CD4-positive, alpha-beta T cell treated with Interleukin-1 beta for 1 hour (primary cell): ENCODE measurements at regions not wholly inside any gene's neighbourhood (a gene's known extent, or its start where the extent isn't known, plus 50 kb on each side); places are given as distances from the start of the nearest gene placed in this dataset.
"Not testable (repeated sequence)": the region's sequence is repeated elsewhere in the genome, so short reads cannot be mapped to it uniquely, and the experiment has no call there.

Source experiments
- DNase-seq, 2 donors: peaks; one replicate each; pipeline ENCODE4 v3.0.0-alpha.2; 2020 to 2022

- DNase-seq: no peak
Observed at GRCh38 chr7:108818742-108819141, 249.1 kb downstream of the DNAJB9 start.

GRCh38 chr7:108824840-108825580 is 255.3 kb downstream of the DNAJB9 start:
- DNase-seq: no peak

- no peak for DNase-seq
Observed at GRCh38 chr7:108825581-108825909, 255.9 kb downstream of the DNAJB9 start.

- DNase-seq: no peak
Observed at GRCh38 chr7:108836256-108836655, 266.6 kb downstream of the DNAJB9 start.

- DNase-seq: no peak
Observed at GRCh38 chr7:108838198-108838597, 268.5 kb downstream of the DNAJB9 start.

- no peak for DNase-seq
Observed at GRCh38 chr7:108839076-108839475, 269.4 kb downstream of the DNAJB9 start.

GRCh38 chr7:108845951-108846350 is 276.3 kb downstream of the DNAJB9 start:
- no peak for DNase-seq

- no peak for DNase-seq
Observed at GRCh38 chr7:108846471-108846870, 276.8 kb downstream of the DNAJB9 start.

- DNase-seq: no peak
Observed at GRCh38 chr7:108848486-108848885, 278.8 kb downstream of the DNAJB9 start.

GRCh38 chr7:108860615-108861014 is 290.9 kb downstream of the DNAJB9 start:
- no peak for DNase-seq

GRCh38 chr7:108861071-108861470 is 291.4 kb downstream of the DNAJB9 start:
- DNase-seq: no peak

- no peak for DNase-seq
Observed at GRCh38 chr7:108863227-108863848, 293.7 kb downstream of the DNAJB9 start.

GRCh38 chr7:108869070-108869469 is 299.4 kb downstream of the DNAJB9 start:
- no peak for DNase-seq

GRCh38 chr7:108875139-108875538 is 305.5 kb downstream of the DNAJB9 start:
- DNase-seq: no peak

GRCh38 chr7:108890862-108891261 is 321.2 kb downstream of the DNAJB9 start:
- no peak for DNase-seq

- DNase-seq: no peak
Observed at GRCh38 chr7:108908456-108908855, 338.8 kb downstream of the DNAJB9 start.

GRCh38 chr7:108911016-108911415 is 341.3 kb downstream of the DNAJB9 start:
- DNase-seq: no peak

- no peak for DNase-seq
Observed at GRCh38 chr7:108920490-108920889, 350.8 kb downstream of the DNAJB9 start.

- not testable (repeated sequence) for DNase-seq
Observed at GRCh38 chr7:108943048-108943447, 373.4 kb downstream of the DNAJB9 start.

GRCh38 chr7:108947526-108947925 is 377.9 kb downstream of the DNAJB9 start:
- DNase-seq: no peak

GRCh38 chr7:108972004-108972403 is 402.3 kb downstream of the DNAJB9 start:
- no peak for DNase-seq

- no peak for DNase-seq
Observed at GRCh38 chr7:108973075-108973474, 403.4 kb downstream of the DNAJB9 start.

GRCh38 chr7:108974641-108975040 is 405.0 kb downstream of the DNAJB9 start:
- DNase-seq: no peak

GRCh38 chr7:108985037-108985436 is 415.4 kb downstream of the DNAJB9 start:
- DNase-seq: no peak

GRCh38 chr7:108989319-108989718 is 419.6 kb downstream of the DNAJB9 start:
- no peak for DNase-seq
